Amniotic stem cell (primary cell): ENCODE measurements at regions not wholly inside any gene's neighbourhood (a gene's known extent, or its start where the extent isn't known, plus 50 kb on each side); places are given as distances from the start of the nearest gene placed in this dataset.
"Not testable (repeated sequence)": the region's sequence is repeated elsewhere in the genome, so short reads cannot be mapped to it uniquely, and the experiment has no call there.

ENCODE experiments used
- DNase-seq: peaks from one replicate; lab custom pipeline; 2025; lab: John Stamatoyannopoulos, UW

DNA sequence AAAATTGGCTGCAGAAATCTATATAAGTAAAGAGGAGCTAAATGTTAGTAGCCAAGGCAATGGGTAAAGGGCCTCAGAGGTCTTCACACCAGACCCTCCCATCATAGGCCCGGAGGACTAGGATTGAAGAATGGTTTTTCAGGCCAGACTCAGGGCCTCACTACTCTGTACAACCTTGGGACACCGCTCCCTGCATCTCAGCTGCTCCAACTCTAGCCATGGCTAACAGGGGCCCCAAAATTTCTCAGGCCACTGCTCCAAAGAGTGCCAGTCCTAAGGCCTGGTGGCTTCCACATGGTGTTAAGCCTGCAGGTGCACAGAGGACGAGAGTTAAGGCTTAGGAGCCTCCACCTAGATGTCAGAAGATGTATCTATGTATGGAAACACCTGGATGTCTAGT is 155.5 kb upstream of the MGAT4C start:
- DNase-seq, result no peak

DNA sequence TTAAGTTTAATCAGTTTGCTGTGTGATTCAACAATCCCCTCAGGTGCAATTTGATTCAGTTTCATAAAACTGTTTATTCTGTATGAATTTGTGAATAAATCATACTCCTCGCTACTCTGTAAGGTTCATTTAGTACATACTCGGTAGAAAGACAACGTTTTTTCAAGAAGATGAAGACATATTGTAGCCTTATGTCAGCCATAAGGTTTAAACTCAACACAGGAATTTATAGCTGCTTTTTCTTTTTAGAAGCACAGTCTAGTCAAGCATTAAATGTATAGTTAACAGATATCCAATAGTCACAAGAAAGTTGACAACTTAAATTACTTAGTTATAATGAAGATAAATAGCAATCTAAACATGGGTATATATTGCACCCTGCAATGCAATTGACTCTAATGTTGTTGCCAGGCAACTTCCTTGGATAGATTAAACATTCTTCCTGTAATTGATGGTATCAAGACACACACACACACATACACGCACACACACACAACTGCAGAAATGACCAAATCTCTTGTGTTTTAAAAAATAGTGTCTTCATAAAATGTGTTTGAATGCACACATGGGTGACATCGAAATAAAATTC is 151.5 kb upstream of the MGAT4C start:
- DNase-seq, result no peak

DNA sequence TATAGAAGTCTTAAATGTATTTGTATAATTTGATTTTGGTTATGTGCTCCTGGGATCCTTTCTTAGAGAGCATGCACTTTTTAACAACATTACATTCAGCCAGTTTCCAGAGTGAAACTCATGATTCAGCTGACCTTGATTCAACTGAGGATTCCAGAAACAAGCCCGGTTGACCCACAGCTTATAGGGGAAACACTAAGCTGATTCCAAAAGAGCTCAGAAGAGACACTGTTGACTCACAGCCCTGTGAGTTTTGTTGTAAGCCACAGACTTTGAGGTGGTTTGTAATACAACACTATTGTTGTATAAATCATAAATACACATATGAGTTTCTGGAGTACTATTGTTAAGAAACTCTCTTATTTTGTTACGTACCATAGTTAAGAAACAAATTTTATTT is 133.8 kb upstream of the MGAT4C start:
- no peak for DNase-seq

DNA sequence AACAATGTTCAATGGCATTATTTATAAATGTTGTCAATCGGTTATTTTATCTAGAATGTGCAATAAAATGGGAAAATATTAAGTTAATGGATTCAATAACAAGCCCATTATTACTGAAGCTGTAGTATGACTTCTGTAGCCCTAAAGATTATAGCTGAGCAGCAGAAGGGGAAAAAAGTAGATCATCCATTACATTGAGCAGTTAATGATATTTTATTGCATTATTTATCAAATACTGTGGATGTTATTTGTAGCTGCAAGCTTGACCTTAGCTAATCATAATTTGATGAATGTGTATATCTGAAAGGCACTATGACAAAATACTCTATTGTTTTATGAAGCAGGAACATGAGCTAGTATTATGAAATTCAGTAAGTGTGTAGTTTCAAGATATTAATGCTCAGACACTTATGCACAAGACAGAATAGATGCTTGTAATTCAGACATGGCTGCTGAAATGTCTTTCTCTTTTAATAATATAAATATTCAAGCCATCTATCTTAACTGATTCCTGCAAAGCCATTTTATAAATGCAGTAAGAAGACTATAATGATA is 131.5 kb upstream of the MGAT4C start:
- DNase-seq, result no peak

DNA sequence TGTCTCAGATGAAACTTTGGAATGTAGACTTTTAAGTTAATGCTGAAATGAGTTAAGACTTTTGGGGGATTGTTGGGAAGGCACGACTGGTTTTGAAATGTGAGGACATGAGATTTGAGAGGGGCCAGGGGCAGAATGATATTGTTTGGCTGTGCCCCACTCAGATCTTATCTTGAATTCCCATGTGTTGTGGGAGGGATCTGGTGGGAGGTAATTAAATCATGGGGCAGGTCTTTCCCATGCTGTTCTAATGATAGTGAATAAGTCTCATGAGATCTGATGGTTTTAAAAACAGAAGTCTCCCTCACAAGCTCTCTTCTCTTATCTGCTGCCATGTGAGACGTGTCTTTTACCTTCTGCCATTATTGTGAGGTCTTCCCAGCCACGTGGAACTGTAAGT is 127.6 kb upstream of the MGAT4C start:
- not testable (repeated sequence) for DNase-seq

DNA sequence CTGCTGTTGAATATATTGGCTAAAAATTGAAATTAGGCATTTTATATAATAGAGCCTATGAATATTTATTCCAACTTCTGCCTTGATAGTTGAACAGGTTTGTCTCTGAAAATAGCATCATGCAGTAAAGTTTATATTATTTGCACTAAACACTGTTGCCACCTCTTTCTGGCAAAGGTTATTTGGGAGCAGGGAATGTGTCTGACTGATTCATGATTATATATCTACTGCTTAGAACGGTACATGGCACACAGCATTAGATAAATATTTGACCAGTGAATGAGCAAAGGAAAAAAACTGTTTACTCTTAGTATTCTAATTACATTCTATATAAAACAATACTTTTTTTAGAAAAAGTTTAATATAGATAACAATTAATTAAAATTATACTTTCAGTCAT is 123.1 kb upstream of the MGAT4C start:
- DNase-seq, result no peak

DNA sequence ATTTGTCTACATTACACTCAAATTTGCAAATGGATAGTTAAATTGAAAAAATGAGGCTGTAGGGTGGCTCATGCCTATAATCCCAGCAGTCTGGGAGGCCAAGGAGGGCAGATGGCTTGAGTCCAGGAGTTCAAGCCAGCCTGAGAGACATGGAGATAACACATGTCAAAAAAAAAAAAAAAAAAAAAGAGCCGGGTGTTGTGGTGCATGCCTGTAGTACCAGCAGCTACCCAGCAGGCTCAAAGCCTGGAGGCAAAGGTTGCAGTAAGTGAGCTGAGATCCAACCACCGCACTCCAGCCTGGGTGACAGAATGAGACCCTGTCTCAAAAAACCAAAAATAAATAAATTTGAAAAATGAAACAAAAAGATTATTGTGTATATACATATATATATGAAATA is 119.9 kb upstream of the MGAT4C start:
- DNase-seq, result no peak

DNA sequence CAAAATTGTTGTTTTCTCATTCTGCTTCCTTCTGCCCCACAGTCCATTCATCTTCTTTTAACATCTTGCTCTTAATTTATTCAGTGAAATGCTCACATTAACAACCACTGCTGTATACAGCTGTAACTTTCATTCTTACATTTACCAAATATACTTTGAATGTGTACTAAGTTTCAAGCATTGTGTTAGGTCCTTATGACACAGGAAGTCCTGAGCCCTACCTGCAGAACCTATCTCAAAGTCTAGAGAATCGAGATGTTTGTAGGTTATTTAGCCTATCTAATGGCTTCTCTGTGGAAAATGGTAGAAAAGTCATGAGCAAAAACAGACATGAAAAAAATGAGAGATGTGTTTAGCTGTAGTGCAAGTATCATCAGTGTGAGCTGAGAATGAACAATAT is 117.6 kb upstream of the MGAT4C start:
- DNase-seq, result no peak

DNA sequence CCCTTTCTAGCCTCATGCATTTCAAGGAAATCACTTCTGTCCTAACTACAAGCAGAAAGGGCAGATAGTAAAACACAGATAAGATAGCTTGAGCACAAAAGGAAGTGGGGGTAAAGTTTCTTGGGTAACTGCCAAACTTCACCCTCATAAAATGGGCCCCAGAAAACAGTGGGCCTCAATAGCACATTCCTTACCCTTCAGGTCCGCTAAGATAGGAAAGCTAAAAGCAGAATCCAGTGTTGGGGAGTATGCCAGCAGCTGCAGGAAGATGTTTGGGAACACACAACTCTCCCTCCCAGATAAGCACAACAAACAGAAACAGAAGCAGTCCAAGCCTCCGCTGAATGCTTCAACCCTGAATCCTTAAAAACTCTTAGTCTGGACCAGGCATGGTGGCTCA is 110.9 kb upstream of the MGAT4C start:
- no peak for DNase-seq

DNA sequence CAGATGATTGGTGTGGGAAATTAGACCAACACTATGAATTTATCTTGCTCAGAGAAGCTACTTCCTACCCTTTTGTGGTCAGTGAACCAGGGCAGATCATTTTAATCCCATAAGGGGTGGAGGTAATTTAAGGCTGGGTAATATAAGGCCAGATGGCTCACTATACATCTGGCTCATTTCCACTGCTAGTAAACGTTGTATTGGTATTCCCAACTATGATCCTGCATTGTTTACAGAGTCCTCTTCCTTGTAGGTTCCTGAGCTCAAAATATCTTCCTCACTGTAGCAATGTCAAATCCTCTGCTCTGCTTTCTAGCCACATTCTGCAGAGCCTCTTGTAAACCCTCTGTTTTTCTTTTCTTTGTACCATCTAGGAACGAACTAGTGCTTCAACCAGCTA is 93.0 kb upstream of the MGAT4C start:
- DNase-seq, result no peak

DNA sequence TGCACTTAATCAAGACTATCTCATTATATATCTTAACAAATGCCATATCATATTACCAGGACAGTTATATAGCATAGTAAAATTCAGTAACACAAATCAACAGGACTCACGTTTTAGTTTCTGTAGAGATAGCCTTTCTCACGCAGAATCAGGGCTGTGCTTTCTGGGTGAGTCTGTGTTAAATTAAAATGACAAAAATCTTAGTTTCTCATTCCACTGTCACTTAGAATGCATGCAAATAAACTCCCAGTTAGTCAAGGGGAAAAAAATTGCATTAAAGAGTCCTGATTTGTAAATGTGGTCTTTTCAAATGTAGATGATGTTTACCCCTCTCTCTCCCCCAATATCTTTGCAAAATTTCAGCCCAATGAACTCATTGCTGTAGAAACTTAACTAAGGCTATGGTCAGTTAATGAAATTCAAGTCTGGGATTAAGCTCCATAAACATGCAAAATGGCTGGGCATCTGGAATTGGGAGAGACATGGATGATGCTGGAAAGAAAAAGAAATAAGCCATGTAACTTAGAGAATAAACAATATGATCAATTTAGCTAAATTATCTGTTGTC is 77.8 kb upstream of the MGAT4C start:
- DNase-seq, result no peak

DNA sequence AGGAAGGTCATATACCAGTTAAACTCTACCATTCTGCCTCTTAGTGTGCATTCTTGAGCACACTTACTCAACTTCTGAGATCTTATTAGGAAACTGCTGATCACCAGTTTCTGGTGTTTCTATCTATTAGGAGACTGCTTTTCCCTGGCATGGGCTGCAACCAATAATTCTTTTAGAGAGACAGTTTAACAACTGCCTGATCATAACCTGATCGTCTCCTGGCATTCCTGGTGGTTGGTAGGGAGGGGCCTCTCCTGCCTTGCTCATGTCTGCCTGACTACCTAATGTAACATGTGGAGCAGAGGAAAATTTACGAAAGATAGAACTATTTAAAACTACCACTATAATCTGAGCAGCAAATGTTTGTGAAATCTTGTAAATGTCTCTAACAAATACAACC is 75.3 kb upstream of the MGAT4C start:
- no peak for DNase-seq

DNA sequence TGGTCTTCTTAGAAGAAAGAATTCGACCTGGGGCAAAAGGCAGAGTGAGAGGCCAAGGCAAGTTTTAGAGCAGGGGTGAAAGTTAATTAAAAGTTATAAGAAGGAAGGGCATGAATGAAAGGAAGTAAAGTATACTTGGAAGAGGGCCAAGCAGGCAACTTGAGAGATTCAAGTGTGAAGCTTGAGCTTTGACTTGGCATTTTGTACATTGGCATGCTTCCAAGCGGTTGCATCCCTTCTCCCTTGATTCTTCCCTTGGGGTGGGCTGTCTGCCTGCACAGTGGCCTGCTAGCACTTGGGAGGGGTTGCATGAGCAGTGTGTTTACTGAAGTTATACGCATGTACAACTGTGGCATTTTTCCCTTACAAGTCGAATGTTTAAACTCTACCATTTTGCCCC is 74.8 kb upstream of the MGAT4C start:
- no peak for DNase-seq

DNA sequence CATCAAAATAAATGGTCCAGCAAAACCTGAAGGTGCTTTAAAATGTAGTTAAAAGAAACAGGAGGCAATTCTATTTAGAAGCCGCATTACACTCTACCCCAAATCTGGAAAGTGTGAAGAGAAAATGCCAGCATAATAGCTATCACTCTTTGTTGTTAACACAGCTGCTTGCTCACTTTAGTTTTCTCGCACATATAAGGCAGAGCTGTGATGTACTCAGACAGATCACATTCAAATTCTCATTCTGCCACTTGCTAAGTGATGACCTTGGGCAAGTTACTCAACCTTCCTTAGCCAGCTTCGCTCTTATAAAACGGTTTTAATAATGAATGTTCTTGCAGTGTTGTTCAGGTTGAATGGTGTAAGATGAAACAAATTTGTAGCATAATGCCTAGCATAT is 56.0 kb upstream of the MGAT4C start:
- DNase-seq, result no peak
